Breast epithelium (tissue), 4 donors: ENCODE measurements at regions not wholly inside any gene's neighbourhood (a gene's known extent, or its start where the extent isn't known, plus 50 kb on each side); places are given as distances from the start of the nearest gene placed in this dataset.
"Not testable (repeated sequence)": the region's sequence is repeated elsewhere in the genome, so short reads cannot be mapped to it uniquely, and the experiment has no call there.

Experiments used
- DNase-seq, 2 donors: peaks; one replicate each; pipeline ENCODE4 v3.0.0-alpha.2; 2019; ENCODE audit warnings: low spot score in 2 of 2
- H3K27ac ChIP-seq, 2 donors: fragments of 200-600 bp; sonication (generic) in 1 of 2; one replicate each; pipeline ENCODE4 v1.5.1; 2016 to 2019; ENCODE audit warnings: mild to moderate bottlenecking in 1 of 2
- H3K27me3 ChIP-seq, 2 donors: fragments of 200-600 bp; sonication (generic) in 1 of 2; one replicate each; pipeline versions ENCODE4 v1.5.1 to v1.6.0; 2017 to 2019; ENCODE audit warnings: control low read depth in 1 of 2, mild to moderate bottlenecking in 1 of 2
- H3K36me3 ChIP-seq: fragments of 200-600 bp; one replicate; pipeline ENCODE4 v1.5.1; 2019
- H3K4me1 ChIP-seq, 2 donors: fragments of 200-600 bp; sonication (generic); one replicate each; pipeline ENCODE4 v1.5.1; 2016 to 2019; ENCODE audit warnings: control low read depth in 1 of 2
- H3K4me3 ChIP-seq, 3 donors: fragments of 200-600 bp; sonication (generic); 1 replicate in 2 of 3; 2 replicates in 1 of 3; pipeline ENCODE4 v1.5.1; 2016 to 2019; ENCODE audit warnings: mild to moderate bottlenecking in 3 of 3, moderate library complexity in 2 of 3
- H3K9me3 ChIP-seq, 2 donors: fragments of 200-600 bp; sonication (generic) in 1 of 2; one replicate each; pipeline ENCODE4 v1.5.1; 2016 to 2019; ENCODE audit warnings: control low read depth in 1 of 2
- CTCF ChIP-seq, 3 donors: fragments of 450-650 bp; IDR thresholded peaks; one replicate each; pipeline ENCODE4 v1.5.1; 2016 to 2017; ENCODE audit warnings: antibody characterized with exemption in 3 of 3, mild to moderate bottlenecking in 3 of 3, moderate library complexity in 3 of 3
- POLR2A ChIP-seq: fragments of 450-650 bp; IDR thresholded peaks from one replicate; pipeline ENCODE4 v1.6.1; 2016; ENCODE audit warnings: antibody characterized with exemption, mild to moderate bottlenecking, moderate library complexity
- POLR2AphosphoS5 ChIP-seq, 3 donors: sonication (generic); formaldehyde crosslinking; IDR thresholded peaks; one replicate each; pipeline ENCODE4 v1.6.1; 2017; ENCODE audit warnings: antibody characterized with exemption in 3 of 3
- intact Hi-C: fragments of 100-400 bp; cut with DNase I; formaldehyde crosslinking; loops from one replicate; pipeline ENCODE4 v1.15.1; 2023; ENCODE audit warnings: low total_unique reads

- Histone ChIP-seq H3K27ac (no peak overlapping the region), H3K36me3 (no peaks in the 10 kb centered on the region), H3K9me3 (no peaks in the 10 kb centered on the region), H3K4me1 (no peaks in the 10 kb centered on the region), H3K4me3 (no peak overlapping the region), H3K27me3 (no peaks in the 10 kb centered on the region)
- intact Hi-C loops, result no loop called here
- TF ChIP-seq POLR2A (no peak), CTCF (IDR thresholded peaks at IDR 0.05) (no peak), POLR2AphosphoS5 (IDR thresholded peaks at IDR 0.05) (no peak)
- DNase-seq, result no peak
These were observed 221.2 kb upstream of the ALCAM start for GRCh38 chr3:105145511-105145910.

GRCh38 chr3:105149197-105149596, 217.5 kb upstream of the ALCAM start:
- intact Hi-C loops, H3K4me1 ChIP-seq: not testable (repeated sequence)

GRCh38 chr3:105152987-105153386, 213.7 kb upstream of the ALCAM start:
- H3K4me3 ChIP-seq, result no peak overlapping the region
- H3K9me3 ChIP-seq, result no peaks in the 10 kb centered on the region
- no peak overlapping the region for H3K27ac ChIP-seq
- TF ChIP-seq POLR2AphosphoS5 (IDR thresholded peaks at IDR 0.05) (no peak), CTCF (IDR thresholded peaks at IDR 0.05) (no peak), POLR2A (no peak)
- no peaks in the 10 kb centered on the region for H3K27me3 ChIP-seq
- H3K4me1 ChIP-seq, result no peaks in the 10 kb centered on the region
- no peak for DNase-seq
- H3K36me3 ChIP-seq, result no peaks in the 10 kb centered on the region
- intact Hi-C loops, result no loop called here

More at GRCh38 chr3:105149197-105149596, 217.5 kb upstream of the ALCAM start:
- H3K36me3 ChIP-seq, H3K27ac ChIP-seq, DNase-seq, H3K4me3 ChIP-seq, H3K9me3 ChIP-seq, H3K27me3 ChIP-seq: not testable (repeated sequence)

- Histone ChIP-seq H3K36me3 (no peaks in the 10 kb centered on the region), H3K9me3 (no peaks in the 10 kb centered on the region), H3K4me3 (no peak overlapping the region), H3K4me1 (no peaks in the 10 kb centered on the region), H3K27me3 (no peaks in the 10 kb centered on the region), H3K27ac (no peak overlapping the region)
- intact Hi-C loops, result no loop called here
- DNase-seq, result no peak
- TF ChIP-seq CTCF (IDR thresholded peaks at IDR 0.05) (no peak), POLR2AphosphoS5 (IDR thresholded peaks at IDR 0.05) (no peak), POLR2A (no peak)
These were observed 212.0 kb upstream of the ALCAM start for GRCh38 chr3:105154692-105155091.

- H3K4me1 ChIP-seq, result no peaks in the 10 kb centered on the region
- H3K36me3 ChIP-seq, result no peaks in the 10 kb centered on the region
- no peaks in the 10 kb centered on the region for H3K27me3 ChIP-seq
- DNase-seq, result no peak
- intact Hi-C loops, result no loop called here
- H3K9me3 ChIP-seq, result no peaks in the 10 kb centered on the region
- H3K4me3 ChIP-seq, result no peak overlapping the region
- H3K27ac ChIP-seq, result no peak overlapping the region
- TF ChIP-seq POLR2A, result no peak
- TF ChIP-seq POLR2AphosphoS5 (IDR thresholded peaks at IDR 0.05), result no peak
- no peak for TF ChIP-seq CTCF (IDR thresholded peaks at IDR 0.05)
These were observed 209.5 kb upstream of the ALCAM start for GRCh38 chr3:105157067-105157765.

GRCh38 chr3:105157766-105158085, 209.0 kb upstream of the ALCAM start:
- Histone ChIP-seq H3K4me3 (no peak overlapping the region), H3K27me3 (no peaks in the 10 kb centered on the region), H3K4me1 (no peaks in the 10 kb centered on the region), H3K9me3 (no peaks in the 10 kb centered on the region), H3K36me3 (no peaks in the 10 kb centered on the region), H3K27ac (no peak overlapping the region)
- intact Hi-C loops, result no loop called here
- DNase-seq, result no peak
- TF ChIP-seq CTCF (IDR thresholded peaks at IDR 0.05) (no peak), POLR2A (no peak), POLR2AphosphoS5 (IDR thresholded peaks at IDR 0.05) (no peak)
